ENCODE measurements at regions not wholly inside any gene's neighbourhood (a gene's known extent, or its start where the extent isn't known, plus 50 kb on each side); places are given as distances from the start of the nearest gene placed in this dataset.

DNA sequence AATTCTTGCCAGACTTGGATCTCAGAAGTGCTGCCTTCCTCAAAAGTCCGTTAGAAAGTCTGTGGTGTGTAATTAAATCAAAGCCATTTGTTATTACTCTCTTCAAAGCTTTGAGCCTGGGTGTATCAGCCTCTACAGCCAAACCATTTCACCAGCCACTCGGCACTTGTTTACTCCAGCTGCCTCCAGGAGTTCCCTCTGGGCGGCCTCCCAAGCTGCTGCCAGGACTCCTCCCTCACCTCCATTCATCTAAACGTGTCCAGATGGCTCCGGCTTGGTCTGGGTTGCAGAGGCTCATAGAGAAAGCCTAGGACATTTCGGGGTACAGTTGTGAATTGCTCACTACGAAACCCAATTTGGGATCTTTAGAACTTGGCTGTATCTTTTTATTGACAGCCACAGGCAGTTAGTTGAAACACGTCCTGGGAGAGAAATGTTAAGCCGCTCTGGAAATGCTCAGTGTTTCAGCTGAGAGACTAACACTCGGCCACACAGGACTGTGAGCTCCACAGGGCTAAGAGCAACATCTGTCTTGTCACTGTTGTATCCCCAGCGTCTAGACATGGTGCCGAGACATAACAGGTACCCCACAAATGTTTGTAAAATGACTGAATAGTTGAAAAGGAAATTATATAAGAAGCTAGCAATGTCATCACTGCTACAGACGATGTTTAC, 116.9 kb upstream of the NGF start:
- TF ChIP-seq, protein P1, sequence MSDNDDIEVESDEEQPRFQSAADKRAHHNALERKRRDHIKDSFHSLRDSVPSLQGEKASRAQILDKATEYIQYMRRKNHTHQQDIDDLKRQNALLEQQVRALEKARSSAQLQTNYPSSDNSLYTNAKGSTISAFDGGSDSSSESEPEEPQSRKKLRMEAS (IDR thresholded peaks at IDR 0.05): no peak
- TF ChIP-seq SOX6 (IDR thresholded peaks at IDR 0.05): no peak
- no peak for TF ChIP-seq SOX6 (CRISPR knock-in tag; IDR thresholded peaks at IDR 0.05)
- TF ChIP-seq TCF7L2 (IDR thresholded peaks at IDR 0.05; ENCODE audit: low read depth, low read length): no peak
- TF ChIP-seq ZNF746 (CRISPR knock-in tag; IDR thresholded peaks at IDR 0.05): no peak
- TF ChIP-seq MYC (CRISPR knock-in tag; IDR thresholded peaks at IDR 0.05; ENCODE audit: borderline replicate concordance): no peak

Measured in HepG2 (cell line).